PC-9 (cell line): ENCODE measurements at regions not wholly inside any gene's neighbourhood (a gene's known extent, or its start where the extent isn't known, plus 50 kb on each side); places are given as distances from the start of the nearest gene placed in this dataset.

ENCODE experiments used
- BruUV-seq: library from RNA; stranded (reverse); fragments of 400-500 nt; replicated peaks from 2 replicates; lab custom pipeline; 2021; lab: Mats Ljungman, UMichigan
- CTCF ChIA-PET: fragments of 300-600 bp; sonication (Branson Sonifier 250); formaldehyde crosslinking; loops from one replicate; lab custom pipeline; 2022; ENCODE audit warnings: antibody characterized with exemption; lab: Charles Lee
- POLR2A ChIA-PET: fragments of 300-600 bp; sonication (Branson Sonifier 250); formaldehyde crosslinking; loops from one replicate; lab custom pipeline; 2022; ENCODE audit warnings: antibody characterized with exemption; ENCODE audit not compliant: unreplicated experiment; lab: Charles Lee
- DNase-seq, 2 experiments: peaks; one replicate each; pipeline versions ENCODE4 v3.0.0 to v3.0.0-alpha.2; 2015 to 2022; ENCODE audit warnings: mixed read lengths in 1 of 2
- H2AFZ ChIP-seq: fragments of 200-600 bp; sonication (generic); 2 replicates; pipeline ENCODE4 v1.8.1; 2017; ENCODE audit warnings: antibody characterized with exemption
- H3F3A ChIP-seq: fragments of 200-600 bp; sonication (generic); 2 replicates; pipeline ENCODE4 v1.8.1; 2017; ENCODE audit warnings: antibody characterized with exemption, mild to moderate bottlenecking, low read depth; ENCODE audit not compliant: insufficient read depth
- H3K27ac ChIP-seq: fragments of 200-600 bp; sonication (generic); 2 replicates; pipeline ENCODE4 v1.6.1; 2016; ENCODE audit warnings: mixed run types
- H3K27me3 ChIP-seq: fragments of 200-600 bp; sonication (generic); 2 replicates; pipeline ENCODE4 v1.6.1; 2016; ENCODE audit warnings: low read depth, mixed run types; ENCODE audit not compliant: insufficient read depth
- H3K36me3 ChIP-seq: fragments of 200-600 bp; sonication (generic); 2 replicates; pipeline ENCODE4 v1.6.1; 2016; ENCODE audit warnings: low read depth, mixed run types
- H3K4me1 ChIP-seq: fragments of 200-600 bp; sonication (generic); replicated peaks from 2 replicates; pipeline ENCODE4 v1.6.1; 2016; ENCODE audit warnings: mixed run types; ENCODE audit not compliant: insufficient read depth
- H3K4me2 ChIP-seq: fragments of 200-600 bp; sonication (generic); 2 replicates; pipeline ENCODE4 v1.6.1; 2017; ENCODE audit warnings: mixed run types
- H3K4me3 ChIP-seq: fragments of 200-600 bp; sonication (generic); 2 replicates; pipeline ENCODE4 v1.6.1; 2016; ENCODE audit warnings: mixed run types
- H3K79me2 ChIP-seq: fragments of 200-600 bp; sonication (generic); 2 replicates; pipeline ENCODE4 v1.6.1; 2017; ENCODE audit warnings: low read depth, mixed run types
- H3K9me2 ChIP-seq: fragments of 200-600 bp; sonication (generic); 2 replicates; pipeline ENCODE4 v1.8.1; 2017; ENCODE audit warnings: mild to moderate bottlenecking; ENCODE audit not compliant: insufficient read depth
- H3K9me3 ChIP-seq: fragments of 200-600 bp; sonication (generic); 2 replicates; pipeline ENCODE4 v1.8.1; 2016; ENCODE audit warnings: low read depth; ENCODE audit not compliant: insufficient read depth
- H4K20me1 ChIP-seq: fragments of 200-600 bp; sonication (generic); 2 replicates; pipeline ENCODE4 v1.8.1; 2017; ENCODE audit not compliant: insufficient read depth
- CTCF ChIP-seq: fragments of 200-600 bp; sonication (generic); conservative IDR thresholded peaks from 2 replicates; pipeline ENCODE4 v1.6.1; 2017; ENCODE audit warnings: mixed run types, antibody characterized with exemption, mild to moderate bottlenecking, moderate library complexity
- EZH2 ChIP-seq: fragments of 200-600 bp; sonication (generic); IDR thresholded peaks from 2 replicates; pipeline ENCODE4 v1.8.0; 2017; ENCODE audit warnings: antibody characterized with exemption, low read depth
- intact Hi-C: fragments of 100-400 bp; cut with micrococcal nuclease; formaldehyde crosslinking; loops from one replicate; pipeline ENCODE4 v1.10.0; 2022; ENCODE audit not compliant: unreplicated experiment

GRCh38 chr6:37559050-37559449 lies 59.4 kb upstream of the CCDC167 start:
- intact Hi-C loops, result no loop called here
- BruUV-seq, result no TSS peak

GRCh38 chr6:37558646-37559045 lies 59.0 kb upstream of the CCDC167 start:
- H3K27ac ChIP-seq, result no peak overlapping the region
- H3K79me2 ChIP-seq, result no peaks in the 10 kb centered on the region
- peaks cover 14% of the 10 kb centered on the region; the same call in 1 of the 2 replicates for H3F3A ChIP-seq
- intact Hi-C loops, result no loop called here
- H3K4me3 ChIP-seq, result no peak overlapping the region
- TF ChIP-seq CTCF (no peak), EZH2 (no peak)
- H3K9me3 ChIP-seq, result no peaks in the 10 kb centered on the region
- no peaks in the 10 kb centered on the region for H3K36me3 ChIP-seq
- no peaks in the 10 kb centered on the region for H3K9me2 ChIP-seq
- BruUV-seq, result no TSS peak
- ChIA-PET POLR2A (interaction anchor here (0.6 kb wide), 1 partner anchor 11 kb away, joined by 5 read pairs; no protein-coding TSS in a partner anchor), CTCF (no interaction called here)
- no peak overlapping the region for H3K4me2 ChIP-seq
- H3K4me1 ChIP-seq, result peaks cover 12% of the 10 kb centered on the region
- no peak overlapping the region for H2AFZ ChIP-seq
- DNase-seq, result no peak
- no peaks in the 10 kb centered on the region for H4K20me1 ChIP-seq
- H3K27me3 ChIP-seq, result no peaks in the 10 kb centered on the region

More at GRCh38 chr6:37559050-37559449, 59.4 kb upstream of the CCDC167 start:
- ChIA-PET POLR2A (no interaction called here), CTCF (no interaction called here)
- Histone ChIP-seq H3K36me3 (no peaks in the 10 kb centered on the region), H4K20me1 (no peaks in the 10 kb centered on the region), H3K27me3 (no peaks in the 10 kb centered on the region), H2AFZ (no peak overlapping the region), H3K4me2 (no peak overlapping the region), H3K79me2 (no peaks in the 10 kb centered on the region), H3F3A (peaks cover 12% of the 10 kb centered on the region; the same call in 1 of the 2 replicates), H3K4me3 (no peak overlapping the region), H3K9me3 (no peaks in the 10 kb centered on the region), H3K9me2 (no peaks in the 10 kb centered on the region), H3K4me1 (peaks cover 9% of the 10 kb centered on the region), H3K27ac (no peak overlapping the region)
- TF ChIP-seq CTCF (no peak), EZH2 (no peak)
- DNase-seq, result no peak

- no peaks in the 10 kb centered on the region for H3K9me3 ChIP-seq
- no peak for TF ChIP-seq CTCF
- TF ChIP-seq EZH2, result no peak
- no peaks in the 10 kb centered on the region for H3K27me3 ChIP-seq
- no peak overlapping the region for H3K4me2 ChIP-seq
- ChIA-PET POLR2A (interaction anchor here (0.6 kb wide), 1 partner anchor 10 kb away, joined by 5 read pairs; no protein-coding TSS in a partner anchor), CTCF (no interaction called here)
- peaks cover 14% of the 10 kb centered on the region; the same call in 1 of the 2 replicates for H3F3A ChIP-seq
- H3K9me2 ChIP-seq, result no peaks in the 10 kb centered on the region
- no peaks in the 10 kb centered on the region for H3K79me2 ChIP-seq
- H3K4me1 ChIP-seq, result peaks cover 17% of the 10 kb centered on the region
- no peak overlapping the region for H3K27ac ChIP-seq
- no peaks in the 10 kb centered on the region for H4K20me1 ChIP-seq
- H3K4me3 ChIP-seq, result no peak overlapping the region
- no peak for DNase-seq
- H2AFZ ChIP-seq, result no peak overlapping the region
- H3K36me3 ChIP-seq, result no peaks in the 10 kb centered on the region
- BruUV-seq, result no TSS peak
- intact Hi-C loops, result no loop called here
These were observed 58.5 kb upstream of the CCDC167 start for GRCh38 chr6:37558168-37558567.
